ENCODE measurements at regions not wholly inside any gene's neighbourhood (a gene's known extent, or its start where the extent isn't known, plus 50 kb on each side); places are given as distances from the start of the nearest gene placed in this dataset.

DNA sequence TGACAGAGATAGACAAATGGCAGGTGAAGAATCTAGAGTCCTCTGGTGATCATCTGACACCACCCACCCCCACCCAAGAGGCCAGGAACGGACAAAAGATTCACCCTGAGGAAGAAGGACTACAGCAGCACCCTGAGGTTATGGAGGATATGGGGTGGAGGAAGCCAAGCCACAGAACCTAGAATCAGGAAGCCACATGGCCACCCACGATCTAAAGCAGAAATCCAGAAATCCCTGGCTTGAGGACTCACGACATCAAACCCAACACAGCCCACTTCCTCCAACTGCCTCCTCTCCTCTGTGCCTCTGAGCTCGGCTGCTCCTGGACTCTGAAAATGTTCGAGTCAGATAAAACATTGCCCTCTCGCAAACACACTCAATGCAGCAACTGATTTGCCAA, 364.3 kb downstream of the SHANK2 start:
- H3K4me3 ChIP-seq (ENCODE audit: low read length), result no peak overlapping the region
- H3K9me3 ChIP-seq (ENCODE audit: low read length), result no peaks in the 10 kb centered on the region
- H3K36me3 ChIP-seq (ENCODE audit: insufficient read depth, low read length), result no peaks in the 10 kb centered on the region
- no peaks in the 10 kb centered on the region for H3K79me2 ChIP-seq (replicated peaks; ENCODE audit: insufficient read depth, low read length)
- TF ChIP-seq EZH2 (IDR thresholded peaks at IDR 0.05; ENCODE audit: borderline replicate concordance, insufficient read depth, low read length, poor library complexity, severe bottlenecking) (no peak), EP300 (conservative IDR thresholded peaks at IDR 0.05; ENCODE audit: poor library complexity, severe bottlenecking) (no peak)
- no peak overlapping the region for H3K4me2 ChIP-seq (ENCODE audit: low read length)
- H4K20me1 ChIP-seq (ENCODE audit: insufficient read depth), result no peaks in the 10 kb centered on the region
- H2AFZ ChIP-seq (ENCODE audit: low read depth, low read length), result no peak overlapping the region
- no peaks in the 10 kb centered on the region for H3F3A ChIP-seq (ENCODE audit: insufficient read depth, low read length, poor library complexity, severe bottlenecking)
- H3K27ac ChIP-seq (ENCODE audit: low read length), result no peak overlapping the region
- H3K27me3 ChIP-seq (ENCODE audit: insufficient read depth, low read depth, low read length), result no peaks in the 10 kb centered on the region
- H3K9ac ChIP-seq (ENCODE audit: low read length), result no peak overlapping the region
- no peaks in the 10 kb centered on the region for H3K9me2 ChIP-seq (ENCODE audit: insufficient read depth, low read length)

DNA sequence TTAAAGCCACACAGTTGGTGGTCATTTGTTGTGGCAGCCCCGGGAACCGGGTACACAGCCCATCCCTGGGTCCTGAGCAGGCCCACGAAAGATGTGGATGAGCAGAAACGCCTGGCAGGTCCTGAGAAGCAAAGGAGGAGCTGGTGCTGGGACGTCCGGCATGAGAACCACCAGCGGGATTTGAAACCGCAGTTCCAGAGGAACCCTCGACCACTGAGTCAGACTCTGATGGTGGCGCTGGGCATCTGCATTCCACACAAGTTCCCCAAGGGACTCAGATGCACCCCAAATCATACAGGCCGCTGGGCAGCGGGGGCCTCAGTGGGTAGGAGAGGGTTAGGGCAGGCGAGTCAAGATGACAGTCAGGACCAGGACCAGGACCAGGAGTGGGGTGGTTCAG, 363.0 kb downstream of the SHANK2 start:
- H3K4me2 ChIP-seq (ENCODE audit: low read length), result no peak overlapping the region
- H3K27me3 ChIP-seq (ENCODE audit: insufficient read depth, low read depth, low read length), result no peaks in the 10 kb centered on the region
- no peak overlapping the region for H2AFZ ChIP-seq (ENCODE audit: low read depth, low read length)
- no peak overlapping the region for H3K27ac ChIP-seq (ENCODE audit: low read length)
- H3K36me3 ChIP-seq (ENCODE audit: insufficient read depth, low read length), result no peaks in the 10 kb centered on the region
- TF ChIP-seq EZH2 (IDR thresholded peaks at IDR 0.05; ENCODE audit: borderline replicate concordance, insufficient read depth, low read length, poor library complexity, severe bottlenecking), result no peak
- no peak for TF ChIP-seq SMC3 (conservative IDR thresholded peaks at IDR 0.05; ENCODE audit: poor library complexity)
- no peak for TF ChIP-seq EP300 (conservative IDR thresholded peaks at IDR 0.05; ENCODE audit: poor library complexity, severe bottlenecking)
- TF ChIP-seq, protein P1, sequence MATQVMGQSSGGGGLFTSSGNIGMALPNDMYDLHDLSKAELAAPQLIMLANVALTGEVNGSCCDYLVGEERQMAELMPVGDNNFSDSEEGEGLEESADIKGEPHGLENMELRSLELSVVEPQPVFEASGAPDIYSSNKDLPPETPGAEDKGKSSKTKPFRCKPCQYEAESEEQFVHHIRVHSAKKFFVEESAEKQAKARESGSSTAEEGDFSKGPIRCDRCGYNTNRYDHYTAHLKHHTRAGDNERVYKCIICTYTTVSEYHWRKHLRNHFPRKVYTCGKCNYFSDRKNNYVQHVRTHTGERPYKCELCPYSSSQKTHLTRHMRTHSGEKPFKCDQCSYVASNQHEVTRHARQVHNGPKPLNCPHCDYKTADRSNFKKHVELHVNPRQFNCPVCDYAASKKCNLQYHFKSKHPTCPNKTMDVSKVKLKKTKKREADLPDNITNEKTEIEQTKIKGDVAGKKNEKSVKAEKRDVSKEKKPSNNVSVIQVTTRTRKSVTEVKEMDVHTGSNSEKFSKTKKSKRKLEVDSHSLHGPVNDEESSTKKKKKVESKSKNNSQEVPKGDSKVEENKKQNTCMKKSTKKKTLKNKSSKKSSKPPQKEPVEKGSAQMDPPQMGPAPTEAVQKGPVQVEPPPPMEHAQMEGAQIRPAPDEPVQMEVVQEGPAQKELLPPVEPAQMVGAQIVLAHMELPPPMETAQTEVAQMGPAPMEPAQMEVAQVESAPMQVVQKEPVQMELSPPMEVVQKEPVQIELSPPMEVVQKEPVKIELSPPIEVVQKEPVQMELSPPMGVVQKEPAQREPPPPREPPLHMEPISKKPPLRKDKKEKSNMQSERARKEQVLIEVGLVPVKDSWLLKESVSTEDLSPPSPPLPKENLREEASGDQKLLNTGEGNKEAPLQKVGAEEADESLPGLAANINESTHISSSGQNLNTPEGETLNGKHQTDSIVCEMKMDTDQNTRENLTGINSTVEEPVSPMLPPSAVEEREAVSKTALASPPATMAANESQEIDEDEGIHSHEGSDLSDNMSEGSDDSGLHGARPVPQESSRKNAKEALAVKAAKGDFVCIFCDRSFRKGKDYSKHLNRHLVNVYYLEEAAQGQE (IDR thresholded peaks at IDR 0.05; ENCODE audit: borderline replicate concordance), result no peak
- TF ChIP-seq MXI1 (conservative IDR thresholded peaks at IDR 0.05; ENCODE audit: poor library complexity, severe bottlenecking), result no peak
- no peak for TF ChIP-seq TAF1 (IDR thresholded peaks at IDR 0.05; ENCODE audit: low read depth)
- TF ChIP-seq POLR2AphosphoS5 (IDR thresholded peaks at IDR 0.05), result no peak
- TF ChIP-seq RAD21 (conservative IDR thresholded peaks at IDR 0.05), result no peak
- TF ChIP-seq, protein P2, sequence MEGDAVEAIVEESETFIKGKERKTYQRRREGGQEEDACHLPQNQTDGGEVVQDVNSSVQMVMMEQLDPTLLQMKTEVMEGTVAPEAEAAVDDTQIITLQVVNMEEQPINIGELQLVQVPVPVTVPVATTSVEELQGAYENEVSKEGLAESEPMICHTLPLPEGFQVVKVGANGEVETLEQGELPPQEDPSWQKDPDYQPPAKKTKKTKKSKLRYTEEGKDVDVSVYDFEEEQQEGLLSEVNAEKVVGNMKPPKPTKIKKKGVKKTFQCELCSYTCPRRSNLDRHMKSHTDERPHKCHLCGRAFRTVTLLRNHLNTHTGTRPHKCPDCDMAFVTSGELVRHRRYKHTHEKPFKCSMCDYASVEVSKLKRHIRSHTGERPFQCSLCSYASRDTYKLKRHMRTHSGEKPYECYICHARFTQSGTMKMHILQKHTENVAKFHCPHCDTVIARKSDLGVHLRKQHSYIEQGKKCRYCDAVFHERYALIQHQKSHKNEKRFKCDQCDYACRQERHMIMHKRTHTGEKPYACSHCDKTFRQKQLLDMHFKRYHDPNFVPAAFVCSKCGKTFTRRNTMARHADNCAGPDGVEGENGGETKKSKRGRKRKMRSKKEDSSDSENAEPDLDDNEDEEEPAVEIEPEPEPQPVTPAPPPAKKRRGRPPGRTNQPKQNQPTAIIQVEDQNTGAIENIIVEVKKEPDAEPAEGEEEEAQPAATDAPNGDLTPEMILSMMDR (IDR thresholded peaks at IDR 0.05; ENCODE audit: poor library complexity, severe bottlenecking), result no peak
- H3K79me2 ChIP-seq (replicated peaks; ENCODE audit: insufficient read depth, low read length), result no peaks in the 10 kb centered on the region
- no peaks in the 10 kb centered on the region for H4K20me1 ChIP-seq (ENCODE audit: insufficient read depth)
- no peaks in the 10 kb centered on the region for H3K9me3 ChIP-seq (ENCODE audit: low read length)
- no peaks in the 10 kb centered on the region for H3K9me2 ChIP-seq (ENCODE audit: insufficient read depth, low read length)
- no peak overlapping the region for H3K4me3 ChIP-seq (ENCODE audit: low read length)
- no peaks in the 10 kb centered on the region for H3F3A ChIP-seq (ENCODE audit: insufficient read depth, low read length, poor library complexity, severe bottlenecking)
- H3K9ac ChIP-seq (ENCODE audit: low read length), result no peak overlapping the region
